ENCODE measurements at regions not wholly inside any gene's neighbourhood (a gene's known extent, or its start where the extent isn't known, plus 50 kb on each side); places are given as distances from the start of the nearest gene placed in this dataset.

GRCh38 chr3:6447166-6447801 lies 413.6 kb upstream of the GRM7 start:
- TF ChIP-seq CTCF (conservative IDR thresholded peaks at IDR 0.05; ENCODE audit: low read length) = no peak
- no peak for TF ChIP-seq EZH2phosphoT487 (IDR thresholded peaks at IDR 0.05; ENCODE audit: borderline replicate concordance)

All from Loucy (cell line).